B cell (primary cell): ENCODE measurements at regions not wholly inside any gene's neighbourhood (a gene's known extent, or its start where the extent isn't known, plus 50 kb on each side); places are given as distances from the start of the nearest gene placed in this dataset.

Source experiments
- CTCF ChIP-seq: fragments of 200-600 bp; IDR thresholded peaks from one replicate; pipeline ENCODE4 v1.8.0; 2022; ENCODE audit warnings: antibody characterized with exemption, mild to moderate bottlenecking
- EZH2 ChIP-seq: IDR thresholded peaks from 2 replicates; pipeline ENCODE4 v1.6.1; 2012; ENCODE audit warnings: borderline replicate concordance, low read depth, mild to moderate bottlenecking, moderate library complexity, low read length; ENCODE audit not compliant: insufficient read depth, poor library complexity, severe bottlenecking

- TF ChIP-seq EZH2, result no peak
- TF ChIP-seq CTCF, result no peak
These were observed 350.5 kb upstream of the PABPC4L start for GRCh38 chr4:134552063-134552462.
